Sigmoid colon (tissue), 6 donors: ENCODE measurements at regions not wholly inside any gene's neighbourhood (a gene's known extent, or its start where the extent isn't known, plus 50 kb on each side); places are given as distances from the start of the nearest gene placed in this dataset.

Experiments
- DNase-seq: peaks from one replicate; pipeline ENCODE4 v3.0.0-alpha.2; 2019
- H3K27ac ChIP-seq, 4 donors: fragments of 200-600 bp; sonication (generic); one replicate each; pipeline ENCODE4 v1.5.1; 2016 to 2019; ENCODE audit warnings: mild to moderate bottlenecking in 1 of 4
- H3K27me3 ChIP-seq, 3 donors: fragments of 200-600 bp; sonication (generic); one replicate each; pipeline ENCODE4 v1.5.1; 2019; ENCODE audit warnings: mild to moderate bottlenecking in 1 of 3
- H3K36me3 ChIP-seq, 4 donors: fragments of 200-600 bp; sonication (generic); one replicate each; pipeline ENCODE4 v1.5.1; 2016 to 2019
- H3K4me1 ChIP-seq, 4 donors: fragments of 200-600 bp; sonication (generic); one replicate each; pipeline ENCODE4 v1.5.1; 2017 to 2019
- H3K4me3 ChIP-seq, 4 donors: fragments of 200-600 bp; sonication (generic); one replicate each; pipeline ENCODE4 v1.5.1; 2017 to 2019; ENCODE audit warnings: mild to moderate bottlenecking in 2 of 4, moderate library complexity in 1 of 4
- H3K9me3 ChIP-seq, 4 donors: fragments of 200-600 bp in 3 of 4; sonication (generic) in 3 of 4; one replicate each; pipeline versions ENCODE4 v1.5.1 to v1.6.1; 2013 to 2019
- EP300 ChIP-seq, 4 donors: sonication (generic); formaldehyde crosslinking; IDR thresholded peaks; one replicate each; pipeline ENCODE4 v1.6.1; 2017; ENCODE audit warnings: antibody characterized with exemption in 4 of 4
- POLR2A ChIP-seq, 2 donors: fragments of 450-650 bp; IDR thresholded peaks; one replicate each; pipeline ENCODE4 v1.6.1; 2016; ENCODE audit warnings: antibody characterized with exemption in 2 of 2, mild to moderate bottlenecking in 2 of 2, moderate library complexity in 2 of 2
- POLR2AphosphoS5 ChIP-seq, 4 donors: sonication (generic); formaldehyde crosslinking; IDR thresholded peaks; one replicate each; pipeline ENCODE4 v1.6.1; 2017; ENCODE audit warnings: antibody characterized with exemption in 4 of 4
- WGBS, 2 donors: extraction: QIAGEN DNeasy Blood & Tissue Kit; methylation state at CpG; one replicate each; pipeline ENCODE4 v1.1.7; 2013; 5-methylcytosine and 5-hydroxymethylcytosine counted together
- intact Hi-C: fragments of 100-400 bp; cut with DNase I; formaldehyde crosslinking; loops from one replicate; pipeline ENCODE4 v1.15.1; 2023
- TF ChIP-seq, protein P1 (sequence below), 4 experiments: fragments of 450-650 bp in 3 of 4; fragments of 200-600 bp in 1 of 4; IDR thresholded peaks; one replicate each; pipeline ENCODE4 v1.5.1; 2016 to 2019; ENCODE audit warnings: antibody characterized with exemption in 4 of 4, mild to moderate bottlenecking in 3 of 4, moderate library complexity in 2 of 4
- donor health status: healthy with polysubstance abuse.
- donor health status: healthy.

DNA sequence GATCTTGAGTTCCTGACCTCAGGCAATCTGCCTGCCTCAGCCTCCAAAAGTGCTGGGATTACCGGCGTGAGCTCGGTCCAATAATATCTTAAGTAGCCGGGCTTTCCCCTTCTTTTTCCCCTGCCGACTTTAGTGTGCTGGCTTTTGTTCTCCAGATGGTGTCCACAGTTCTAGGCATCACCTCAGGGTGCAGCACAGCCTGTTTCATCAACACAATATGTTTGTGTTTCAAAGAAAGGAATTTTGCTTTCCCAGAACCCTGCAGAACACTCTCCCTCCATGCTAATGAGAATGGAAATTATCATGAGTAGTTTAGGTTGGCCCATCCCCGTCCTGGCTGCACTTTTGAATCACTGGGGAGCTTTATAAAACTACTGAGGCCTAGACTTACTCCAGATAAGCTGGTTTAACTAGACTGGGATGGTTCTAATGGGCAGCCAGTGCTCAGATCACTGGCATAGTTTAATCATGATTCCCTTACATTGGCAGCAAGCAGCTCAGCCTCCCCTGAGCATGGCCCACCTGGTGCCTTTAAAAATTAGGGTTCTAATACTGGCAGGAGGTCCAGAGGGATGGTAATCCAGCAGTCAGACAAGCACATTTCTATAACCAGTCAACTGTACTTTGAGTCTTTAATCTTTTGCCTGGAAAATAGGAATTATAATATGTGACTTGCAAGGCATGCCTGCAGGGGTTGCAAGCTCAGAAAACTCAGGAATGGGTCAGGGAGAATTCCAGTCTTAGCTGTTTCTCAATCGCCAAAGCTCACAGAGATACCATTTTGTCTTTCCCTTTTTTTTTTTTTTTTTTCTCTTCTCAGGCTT lies 127.6 kb upstream of the RASGRP1 start:
- TF ChIP-seq, protein P1, sequence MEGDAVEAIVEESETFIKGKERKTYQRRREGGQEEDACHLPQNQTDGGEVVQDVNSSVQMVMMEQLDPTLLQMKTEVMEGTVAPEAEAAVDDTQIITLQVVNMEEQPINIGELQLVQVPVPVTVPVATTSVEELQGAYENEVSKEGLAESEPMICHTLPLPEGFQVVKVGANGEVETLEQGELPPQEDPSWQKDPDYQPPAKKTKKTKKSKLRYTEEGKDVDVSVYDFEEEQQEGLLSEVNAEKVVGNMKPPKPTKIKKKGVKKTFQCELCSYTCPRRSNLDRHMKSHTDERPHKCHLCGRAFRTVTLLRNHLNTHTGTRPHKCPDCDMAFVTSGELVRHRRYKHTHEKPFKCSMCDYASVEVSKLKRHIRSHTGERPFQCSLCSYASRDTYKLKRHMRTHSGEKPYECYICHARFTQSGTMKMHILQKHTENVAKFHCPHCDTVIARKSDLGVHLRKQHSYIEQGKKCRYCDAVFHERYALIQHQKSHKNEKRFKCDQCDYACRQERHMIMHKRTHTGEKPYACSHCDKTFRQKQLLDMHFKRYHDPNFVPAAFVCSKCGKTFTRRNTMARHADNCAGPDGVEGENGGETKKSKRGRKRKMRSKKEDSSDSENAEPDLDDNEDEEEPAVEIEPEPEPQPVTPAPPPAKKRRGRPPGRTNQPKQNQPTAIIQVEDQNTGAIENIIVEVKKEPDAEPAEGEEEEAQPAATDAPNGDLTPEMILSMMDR (IDR thresholded peaks at IDR 0.05) = no peak
- TF ChIP-seq POLR2AphosphoS5 (IDR thresholded peaks at IDR 0.05) = no peak
- no peak for TF ChIP-seq EP300 (IDR thresholded peaks at IDR 0.05)
- no peak for TF ChIP-seq POLR2A (IDR thresholded peaks at IDR 0.05)
- Histone ChIP-seq H3K4me1 (no peaks in the 10 kb centered on the region), H3K27me3 (no peaks in the 10 kb centered on the region), H3K9me3 (no peaks in the 10 kb centered on the region), H3K27ac (no peak overlapping the region), H3K36me3 (no peaks in the 10 kb centered on the region), H3K4me3 (no peak overlapping the region)
- intact Hi-C loops = no loop called here
- DNase-seq = no peak
- WGBS, 2 donors = 81 to 82% methylated on average over 7 of the region's 7 CpGs

DNA sequence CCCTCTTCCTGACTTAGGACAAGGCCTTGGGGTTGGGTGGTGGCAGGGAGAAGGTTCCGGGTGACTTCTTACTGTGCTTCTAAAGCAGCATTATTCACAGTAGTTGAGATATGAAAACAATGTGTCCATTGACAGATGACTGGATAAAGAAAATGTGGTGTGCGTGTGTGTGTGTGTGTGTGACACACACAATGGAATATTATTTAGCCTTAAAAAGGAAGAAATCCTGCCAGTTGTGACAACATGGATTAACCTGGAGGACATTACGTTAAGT lies 128.1 kb upstream of the RASGRP1 start:
- no peaks in the 10 kb centered on the region for H3K4me1 ChIP-seq
- intact Hi-C loops = no loop called here

DNA sequence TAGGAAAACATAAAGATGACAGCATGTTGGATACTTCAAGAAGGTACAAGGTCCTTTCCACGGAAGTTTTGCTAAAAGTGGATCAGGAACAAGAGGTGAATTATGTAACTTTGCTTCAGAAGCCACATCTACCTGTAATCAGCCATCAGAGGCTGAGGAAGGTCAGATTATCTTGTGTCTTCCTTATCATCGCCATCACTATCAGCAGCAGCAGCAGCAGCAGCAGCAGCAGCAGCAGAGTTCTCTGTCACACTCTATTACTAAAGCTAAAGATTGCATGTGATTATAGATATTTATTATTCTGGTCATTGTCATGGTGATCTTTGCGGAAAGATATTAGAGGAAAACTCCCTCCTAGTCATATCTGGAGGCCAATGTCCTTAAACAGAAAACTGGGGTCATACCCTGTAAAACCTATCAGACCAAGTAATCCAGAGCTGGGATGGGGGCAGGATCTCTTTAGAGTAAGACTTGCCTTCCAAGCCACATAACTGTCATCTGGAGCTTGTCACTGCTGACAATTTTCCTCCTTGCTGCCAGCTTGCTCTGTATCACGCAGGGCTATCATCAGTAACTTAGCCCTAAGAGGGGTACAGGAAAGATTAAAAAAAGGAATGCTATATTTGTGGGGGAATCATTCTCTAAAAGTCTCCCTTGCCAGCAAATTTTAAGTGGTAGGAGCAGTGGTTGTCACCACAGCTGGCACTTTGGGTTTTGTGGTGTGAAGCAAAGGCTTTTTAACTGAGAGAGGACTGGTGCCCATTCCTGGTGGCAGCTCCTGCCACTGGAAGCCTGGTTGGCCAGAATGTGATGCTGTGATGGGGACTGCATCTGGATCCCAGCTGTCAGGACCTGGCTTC lies 130.9 kb upstream of the RASGRP1 start:
- H3K27ac ChIP-seq = no peak overlapping the region
- H3K27me3 ChIP-seq = no peaks in the 10 kb centered on the region
- 82 to 86% methylated on average over 4 of the region's 4 CpGs for WGBS, 2 donors
- H3K4me3 ChIP-seq = no peak overlapping the region
- no peaks in the 10 kb centered on the region for H3K9me3 ChIP-seq
- no peak for TF ChIP-seq EP300 (IDR thresholded peaks at IDR 0.05)
- no peak for TF ChIP-seq POLR2A (IDR thresholded peaks at IDR 0.05)
- no peak for TF ChIP-seq POLR2AphosphoS5 (IDR thresholded peaks at IDR 0.05)
- TF ChIP-seq, protein P1 (IDR thresholded peaks at IDR 0.05) = no peak
- H3K36me3 ChIP-seq = no peaks in the 10 kb centered on the region
- DNase-seq = no peak
- no peaks in the 10 kb centered on the region for H3K4me1 ChIP-seq
- intact Hi-C loops = no loop called here

More for the DNA sequence above, 128.1 kb upstream of the RASGRP1 start:
- Histone ChIP-seq H3K36me3 (no peaks in the 10 kb centered on the region), H3K9me3 (no peaks in the 10 kb centered on the region), H3K27ac (no peak overlapping the region), H3K27me3 (no peaks in the 10 kb centered on the region), H3K4me3 (no peak overlapping the region)
- no peak for TF ChIP-seq POLR2A (IDR thresholded peaks at IDR 0.05)
- TF ChIP-seq, protein P1 (IDR thresholded peaks at IDR 0.05) = no peak
- no peak for TF ChIP-seq EP300 (IDR thresholded peaks at IDR 0.05)
- TF ChIP-seq POLR2AphosphoS5 (IDR thresholded peaks at IDR 0.05) = no peak
- 93 to 97% methylated on average over 3 of the region's 3 CpGs for WGBS, 2 donors
- no peak for DNase-seq

DNA sequence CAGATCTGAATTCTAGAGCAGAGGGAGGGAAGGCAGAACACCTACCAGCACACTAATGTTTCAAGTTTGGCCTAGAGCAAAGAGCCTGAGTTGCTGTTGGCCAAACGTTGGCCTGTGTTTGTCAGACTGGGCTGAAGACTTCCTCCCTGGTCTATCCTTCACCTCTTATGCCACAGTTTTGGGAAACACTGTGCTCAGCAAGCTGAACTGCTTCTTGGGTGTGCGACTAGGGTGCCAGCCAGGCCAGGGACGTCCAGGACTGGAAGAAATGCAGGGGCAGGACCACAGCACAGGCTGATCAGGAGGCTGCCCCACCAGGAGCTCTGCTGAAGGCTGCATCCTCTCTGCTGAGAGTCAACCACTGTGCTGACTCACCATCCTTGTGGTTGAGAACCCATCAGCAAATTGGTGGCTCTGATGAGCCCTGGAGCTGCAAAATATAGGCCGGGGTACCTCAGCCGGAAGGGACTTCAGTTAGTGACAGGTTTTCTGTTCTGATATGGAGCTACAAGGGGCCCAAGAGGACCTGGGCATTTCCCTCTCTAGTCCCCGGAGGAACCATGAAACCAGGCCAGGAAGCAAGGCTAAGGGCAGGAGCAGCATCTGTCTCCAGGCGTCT lies 131.6 kb upstream of the RASGRP1 start:
- intact Hi-C loops = no loop called here
- Histone ChIP-seq H3K4me1 (no peaks in the 10 kb centered on the region), H3K9me3 (no peaks in the 10 kb centered on the region), H3K27ac (no peak overlapping the region), H3K4me3 (no peak overlapping the region), H3K36me3 (no peaks in the 10 kb centered on the region), H3K27me3 (no peaks in the 10 kb centered on the region)
- DNase-seq = no peak
- 55 to 77% methylated on average over 7 of the region's 7 CpGs for WGBS, 2 donors
- TF ChIP-seq POLR2A (IDR thresholded peaks at IDR 0.05) = no peak
- TF ChIP-seq EP300 (IDR thresholded peaks at IDR 0.05) = no peak
- TF ChIP-seq, protein P1 (IDR thresholded peaks at IDR 0.05) = no peak
- TF ChIP-seq POLR2AphosphoS5 (IDR thresholded peaks at IDR 0.05) = no peak
